Activated CD4-positive, alpha-beta T cell treated with anti-CD3 and anti-CD28 coated beads for 4 hours (primary cell): ENCODE measurements at regions not wholly inside any gene's neighbourhood (a gene's known extent, or its start where the extent isn't known, plus 50 kb on each side); places are given as distances from the start of the nearest gene placed in this dataset.
"Not testable (repeated sequence)": the region's sequence is repeated elsewhere in the genome, so short reads cannot be mapped to it uniquely, and the experiment has no call there.

Source experiments
- DNase-seq, 2 donors: peaks; one replicate each; pipeline ENCODE4 v3.0.0-alpha.2; 2020

- DNase-seq: no peak
Observed at GRCh38 chr3:197404754-197405153, 106.3 kb upstream of the DLG1 start.

GRCh38 chr3:197404030-197404429 lies 105.6 kb upstream of the DLG1 start:
- no peak for DNase-seq

- not testable (repeated sequence) for DNase-seq
Observed at GRCh38 chr3:197402401-197402800, 104.0 kb upstream of the DLG1 start.

GRCh38 chr3:197399486-197399885 lies 101.1 kb upstream of the DLG1 start:
- DNase-seq: no peak

GRCh38 chr3:197398286-197398878 lies 100.0 kb upstream of the DLG1 start:
- peak in 1 of 2 donors; percentile 9 for DNase-seq

- DNase-seq: no peak
Observed at GRCh38 chr3:197397838-197398237, 99.4 kb upstream of the DLG1 start.

- DNase-seq: peak; percentile 13 to 33
Observed at GRCh38 chr3:197394464-197395321, 96.3 kb upstream of the DLG1 start.

GRCh38 chr3:197394126-197394463 lies 95.7 kb upstream of the DLG1 start:
- DNase-seq: not testable (repeated sequence)

- DNase-seq: no peak
Observed at GRCh38 chr3:197393711-197394110, 95.3 kb upstream of the DLG1 start.

GRCh38 chr3:197392961-197393360 lies 94.5 kb upstream of the DLG1 start:
- DNase-seq: no peak

- DNase-seq: no peak
Observed at GRCh38 chr3:197381371-197381770, 83.0 kb upstream of the DLG1 start.

GRCh38 chr3:197380786-197381185 lies 82.4 kb upstream of the DLG1 start:
- no peak for DNase-seq

GRCh38 chr3:197378985-197379718 lies 80.7 kb upstream of the DLG1 start:
- DNase-seq: no peak

- DNase-seq: no peak
Observed at GRCh38 chr3:197376735-197377555, 78.5 kb upstream of the DLG1 start.

- DNase-seq: no peak
Observed at GRCh38 chr3:197376020-197376419, 77.6 kb upstream of the DLG1 start.

- DNase-seq: no peak
Observed at GRCh38 chr3:197375001-197375441, 76.6 kb upstream of the DLG1 start.

GRCh38 chr3:197373096-197373495 lies 74.7 kb upstream of the DLG1 start:
- DNase-seq: no peak

- DNase-seq: no peak
Observed at GRCh38 chr3:197372047-197372661, 73.7 kb upstream of the DLG1 start.

GRCh38 chr3:197371591-197372046 lies 73.2 kb upstream of the DLG1 start:
- no peak for DNase-seq

- DNase-seq: no peak
Observed at GRCh38 chr3:197369545-197369944, 71.1 kb upstream of the DLG1 start.

- DNase-seq: no peak
Observed at GRCh38 chr3:197368821-197369220, 70.4 kb upstream of the DLG1 start.

GRCh38 chr3:197368330-197368729 lies 69.9 kb upstream of the DLG1 start:
- DNase-seq: no peak
